GM18868 (cell line): ENCODE measurements at regions not wholly inside any gene's neighbourhood (a gene's known extent, or its start where the extent isn't known, plus 50 kb on each side); places are given as distances from the start of the nearest gene placed in this dataset.

Experiments
- ATAC-seq: cut with Tn5 transposase; IDR thresholded peaks from one replicate; pipeline ENCODE4 v1.9.1; 2021; ENCODE audit warnings: mild to moderate bottlenecking, moderate library complexity; ENCODE audit not compliant: unreplicated experiment

GRCh38 chr1:216785737-216786136 lies 62.5 kb upstream of the ESRRG start:
- ATAC-seq, result no peak

GRCh38 chr1:216785221-216785620 lies 62.0 kb upstream of the ESRRG start:
- no peak for ATAC-seq

- ATAC-seq, result no peak
Measured at GRCh38 chr1:216779686-216780085, 56.5 kb upstream of the ESRRG start.

- ATAC-seq, result no peak
Measured at GRCh38 chr1:216778737-216779136, 55.5 kb upstream of the ESRRG start.

- ATAC-seq, result no peak
Measured at GRCh38 chr1:216777148-216777547, 53.9 kb upstream of the ESRRG start.
